ENCODE measurements at regions not wholly inside any gene's neighbourhood (a gene's known extent, or its start where the extent isn't known, plus 50 kb on each side); places are given as distances from the start of the nearest gene placed in this dataset.
"Not testable (repeated sequence)": the region's sequence is repeated elsewhere in the genome, so short reads cannot be mapped to it uniquely, and the experiment has no call there.

- Histone ChIP-seq H3K4me3 (ENCODE audit: low read depth, low read length) (no peak overlapping the region), H3K27me3 (ENCODE audit: control insufficient read depth, insufficient read depth, low read length) (no peaks in the 10 kb centered on the region), H3K36me3 (ENCODE audit: control insufficient read depth, insufficient read depth, low read length) (no peaks in the 10 kb centered on the region)
- TF ChIP-seq CTCF (IDR thresholded peaks at IDR 0.05; ENCODE audit: insufficient read depth, low read length, severe bottlenecking) = no peak
- no peak for FAIRE-seq
- DNase-seq (ENCODE audit: low read depth) = no peak
Observed at GRCh38 chr6:66189915-66190314, 482.9 kb upstream of the EYS start.

DNA sequence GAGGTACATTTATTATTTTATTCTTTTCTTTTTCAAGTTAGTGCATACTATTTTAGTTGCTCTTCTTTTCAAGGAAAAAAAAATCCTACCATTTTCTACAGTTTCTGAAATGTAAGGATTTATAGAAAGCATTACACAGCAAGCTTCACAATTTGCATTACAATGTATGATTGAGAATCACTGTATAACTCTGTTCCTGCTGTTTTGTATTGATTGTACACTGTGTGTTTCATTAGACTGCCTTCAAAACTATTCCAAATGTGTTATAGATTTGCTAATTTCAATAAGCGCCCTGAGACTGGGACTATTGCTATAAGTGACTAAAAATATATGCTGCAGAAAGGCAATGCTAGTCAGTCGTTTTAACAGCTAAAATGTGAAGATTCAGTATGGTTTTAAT lies 479.7 kb upstream of the EYS start:
- FAIRE-seq (no peak), DNase-seq (ENCODE audit: low read depth) (no peak)
- no peak overlapping the region for H3K4me3 ChIP-seq (ENCODE audit: low read depth, low read length)
- no peak for TF ChIP-seq CTCF (IDR thresholded peaks at IDR 0.05; ENCODE audit: insufficient read depth, low read length, severe bottlenecking)
- no peaks in the 10 kb centered on the region for H3K27me3 ChIP-seq (ENCODE audit: control insufficient read depth, insufficient read depth, low read length)
- no peaks in the 10 kb centered on the region for H3K36me3 ChIP-seq (ENCODE audit: control insufficient read depth, insufficient read depth, low read length)

GRCh38 chr6:66184091-66184490 lies 477.1 kb upstream of the EYS start:
- Histone ChIP-seq H3K4me3 (ENCODE audit: low read depth, low read length) (no peak overlapping the region), H3K27me3 (ENCODE audit: control insufficient read depth, insufficient read depth, low read length) (no peaks in the 10 kb centered on the region), H3K36me3 (ENCODE audit: control insufficient read depth, insufficient read depth, low read length) (no peaks in the 10 kb centered on the region)
- DNase-seq (ENCODE audit: low read depth) (no peak), FAIRE-seq (no peak)
- TF ChIP-seq CTCF (IDR thresholded peaks at IDR 0.05; ENCODE audit: insufficient read depth, low read length, severe bottlenecking) = no peak

DNA sequence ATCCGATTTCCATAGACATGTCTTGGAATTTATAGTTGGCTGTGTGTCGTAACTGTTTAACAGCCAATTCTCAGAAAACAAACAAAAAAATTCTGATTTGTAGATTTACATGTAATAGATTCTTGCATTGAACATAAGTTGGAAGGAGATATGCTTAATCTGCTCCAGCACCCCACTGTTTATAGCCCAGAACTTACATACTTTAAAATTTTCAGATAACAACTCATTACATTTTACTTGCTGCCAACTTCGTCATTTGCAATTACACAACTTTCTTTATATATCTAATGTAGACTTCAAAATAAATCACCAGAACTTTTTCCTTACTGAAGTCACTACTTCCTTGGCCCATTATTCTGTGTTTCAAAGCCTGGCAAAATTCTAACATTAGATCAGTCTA lies 472.3 kb upstream of the EYS start:
- Histone ChIP-seq H3K27me3 (ENCODE audit: control insufficient read depth, insufficient read depth, low read length) (no peaks in the 10 kb centered on the region), H3K4me3 (ENCODE audit: low read depth, low read length) (no peak overlapping the region), H3K36me3 (ENCODE audit: control insufficient read depth, insufficient read depth, low read length) (no peaks in the 10 kb centered on the region)
- TF ChIP-seq CTCF (IDR thresholded peaks at IDR 0.05; ENCODE audit: insufficient read depth, low read length, severe bottlenecking) = no peak
- no peak for DNase-seq (ENCODE audit: low read depth)
- FAIRE-seq = no peak

GRCh38 chr6:66173587-66173986 lies 466.6 kb upstream of the EYS start:
- FAIRE-seq = no peak
- TF ChIP-seq CTCF (IDR thresholded peaks at IDR 0.05; ENCODE audit: insufficient read depth, low read length, severe bottlenecking) = no peak
- Histone ChIP-seq H3K27me3 (ENCODE audit: control insufficient read depth, insufficient read depth, low read length) (no peaks in the 10 kb centered on the region), H3K4me3 (ENCODE audit: low read depth, low read length) (no peak overlapping the region), H3K36me3 (ENCODE audit: control insufficient read depth, insufficient read depth, low read length) (no peaks in the 10 kb centered on the region)
- DNase-seq (ENCODE audit: low read depth) = no peak

- FAIRE-seq; H3K36me3 ChIP-seq (ENCODE audit: control insufficient read depth, insufficient read depth, low read length); DNase-seq (ENCODE audit: low read depth); H3K27me3 ChIP-seq (ENCODE audit: control insufficient read depth, insufficient read depth, low read length); H3K4me3 ChIP-seq (ENCODE audit: low read depth, low read length): not testable (repeated sequence)
Observed at GRCh38 chr6:66166713-66167112, 459.7 kb upstream of the EYS start.

Data from bronchial epithelial cell (primary cell).